Transverse colon (tissue), 4 donors: ENCODE measurements at regions not wholly inside any gene's neighbourhood (a gene's known extent, or its start where the extent isn't known, plus 50 kb on each side); places are given as distances from the start of the nearest gene placed in this dataset.

Source experiments
- CTCF ChIP-seq, 5 experiments: fragments of 200-600 bp in 3 of 5; fragments of 450-650 bp in 2 of 5; sonication (generic) in 3 of 5; IDR thresholded peaks; 1 replicate in 2 of 5; 2 replicates in 3 of 5; pipeline ENCODE4 v1.5.1; 2016 to 2017; ENCODE audit warnings: antibody characterized with exemption in 5 of 5, inconsistent platforms in 3 of 5, mild to moderate bottlenecking in 2 of 5, moderate library complexity in 1 of 5
- POLR2AphosphoS5 ChIP-seq, 3 donors: sonication (generic); formaldehyde crosslinking; IDR thresholded peaks; one replicate each; pipeline ENCODE4 v1.6.1; 2016; ENCODE audit warnings: antibody characterized with exemption in 3 of 3

DNA sequence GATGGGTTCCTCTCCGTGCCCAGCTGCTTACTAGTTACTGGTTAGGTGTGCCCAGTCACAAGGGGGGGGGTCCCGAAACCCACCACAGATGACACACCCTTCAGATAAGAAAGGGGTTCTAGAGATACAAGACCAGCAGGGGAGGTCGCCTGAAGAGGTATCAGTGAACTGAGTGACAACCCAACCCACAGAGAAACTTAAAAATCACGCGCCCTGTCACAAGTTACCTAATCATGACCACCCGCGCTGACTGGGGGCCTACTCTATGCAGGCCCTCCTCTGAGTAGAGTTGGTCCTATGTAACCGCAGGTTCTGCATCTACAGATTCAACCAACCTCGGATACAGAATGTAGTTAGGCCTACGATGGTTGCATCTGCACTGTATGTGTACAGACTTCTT, 210.3 kb upstream of the SFSWAP start:
- TF ChIP-seq CTCF (IDR thresholded peaks at IDR 0.05), result no peak
- TF ChIP-seq POLR2AphosphoS5 (IDR thresholded peaks at IDR 0.05), result no peak
